Muscle layer of duodenum (tissue), 2 donors: ENCODE measurements at regions not wholly inside any gene's neighbourhood (a gene's known extent, or its start where the extent isn't known, plus 50 kb on each side); places are given as distances from the start of the nearest gene placed in this dataset.
"Not testable (repeated sequence)": the region's sequence is repeated elsewhere in the genome, so short reads cannot be mapped to it uniquely, and the experiment has no call there.

Source experiments
- H3K27ac ChIP-seq: one replicate; pipeline ENCODE4 v1.7.0; 2013; ENCODE audit warnings: mild to moderate bottlenecking, low read length
- H3K27me3 ChIP-seq: one replicate; pipeline ENCODE4 v1.7.0; 2013; ENCODE audit warnings: low read depth, mild to moderate bottlenecking, control low read depth, low read length
- H3K36me3 ChIP-seq, 2 donors: one replicate each; pipeline ENCODE4 v1.7.0; 2013; ENCODE audit warnings: low read length in 2 of 2, control low read depth in 1 of 2, mild to moderate bottlenecking in 1 of 2; ENCODE audit not compliant: insufficient read depth in 2 of 2, control insufficient read depth in 1 of 2
- H3K4me1 ChIP-seq, 2 donors: one replicate each; pipeline ENCODE4 v1.7.0; 2013; ENCODE audit warnings: low read length in 2 of 2, mild to moderate bottlenecking in 2 of 2, control low read depth in 1 of 2, moderate library complexity in 1 of 2; ENCODE audit not compliant: insufficient read depth in 2 of 2, control insufficient read depth in 1 of 2
- H3K4me3 ChIP-seq, 2 donors: one replicate each; pipeline ENCODE4 v1.7.0; 2013; ENCODE audit warnings: low read length in 2 of 2, low read depth in 1 of 2, mild to moderate bottlenecking in 1 of 2
- H3K9me3 ChIP-seq, 2 donors: one replicate each; pipeline ENCODE4 v1.7.0; 2013; ENCODE audit warnings: low read length in 2 of 2, control low read depth in 1 of 2, mild to moderate bottlenecking in 1 of 2; ENCODE audit not compliant: control insufficient read depth in 1 of 2
- donor health status: healthy.

GRCh38 chr10:9163699-9164098, 1109.2 kb downstream of the GATA3 start:
- Histone ChIP-seq H3K4me1 (no peaks in the 10 kb centered on the region), H3K27ac (no peak overlapping the region), H3K27me3 (no peaks in the 10 kb centered on the region), H3K4me3 (no peak overlapping the region), H3K9me3 (peaks cover 3 to 6% of the 10 kb centered on the region in 2 donors), H3K36me3 (no peaks in the 10 kb centered on the region)

- Histone ChIP-seq H3K9me3 (peaks cover 0 to 3% of the 10 kb centered on the region in 2 donors), H3K4me3 (no peak overlapping the region), H3K27ac (no peak overlapping the region), H3K4me1 (no peaks in the 10 kb centered on the region), H3K27me3 (no peaks in the 10 kb centered on the region), H3K36me3 (no peaks in the 10 kb centered on the region)
Observed at GRCh38 chr10:9166770-9167169, 1112.3 kb downstream of the GATA3 start.

DNA sequence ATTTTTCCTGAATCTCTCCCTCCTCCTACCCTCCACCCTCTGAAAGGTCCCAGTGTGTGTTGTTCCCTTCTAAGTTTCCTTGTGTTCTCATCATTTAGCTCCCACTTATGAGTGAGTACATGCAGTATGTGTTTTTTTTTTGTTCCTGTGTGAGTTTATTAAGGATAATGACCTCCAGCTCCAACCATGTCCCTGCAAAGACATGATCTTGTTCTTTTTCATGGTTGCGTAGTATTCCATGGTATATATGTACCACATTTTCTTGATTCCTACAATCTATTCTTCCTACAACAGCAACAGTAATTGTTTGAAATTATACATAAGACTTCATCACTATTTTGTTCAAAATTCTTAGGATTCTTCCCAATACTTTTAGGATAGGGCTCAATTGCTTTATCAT, 1117.8 kb downstream of the GATA3 start:
- Histone ChIP-seq H3K9me3 (no peaks in the 10 kb centered on the region), H3K4me3 (no peak overlapping the region), H3K36me3 (no peaks in the 10 kb centered on the region), H3K4me1 (no peaks in the 10 kb centered on the region), H3K27ac (no peak overlapping the region), H3K27me3 (no peaks in the 10 kb centered on the region)

GRCh38 chr10:9175200-9175599, 1120.7 kb downstream of the GATA3 start:
- Histone ChIP-seq H3K4me1 (no peaks in the 10 kb centered on the region), H3K27me3 (no peaks in the 10 kb centered on the region), H3K4me3 (no peak overlapping the region), H3K27ac (no peak overlapping the region), H3K36me3 (no peaks in the 10 kb centered on the region), H3K9me3 (no peaks in the 10 kb centered on the region)

GRCh38 chr10:9183197-9183880, 1128.9 kb downstream of the GATA3 start:
- not testable (repeated sequence) for H3K36me3 ChIP-seq, H3K27me3 ChIP-seq, H3K9me3 ChIP-seq, H3K4me3 ChIP-seq, H3K4me1 ChIP-seq, H3K27ac ChIP-seq

DNA sequence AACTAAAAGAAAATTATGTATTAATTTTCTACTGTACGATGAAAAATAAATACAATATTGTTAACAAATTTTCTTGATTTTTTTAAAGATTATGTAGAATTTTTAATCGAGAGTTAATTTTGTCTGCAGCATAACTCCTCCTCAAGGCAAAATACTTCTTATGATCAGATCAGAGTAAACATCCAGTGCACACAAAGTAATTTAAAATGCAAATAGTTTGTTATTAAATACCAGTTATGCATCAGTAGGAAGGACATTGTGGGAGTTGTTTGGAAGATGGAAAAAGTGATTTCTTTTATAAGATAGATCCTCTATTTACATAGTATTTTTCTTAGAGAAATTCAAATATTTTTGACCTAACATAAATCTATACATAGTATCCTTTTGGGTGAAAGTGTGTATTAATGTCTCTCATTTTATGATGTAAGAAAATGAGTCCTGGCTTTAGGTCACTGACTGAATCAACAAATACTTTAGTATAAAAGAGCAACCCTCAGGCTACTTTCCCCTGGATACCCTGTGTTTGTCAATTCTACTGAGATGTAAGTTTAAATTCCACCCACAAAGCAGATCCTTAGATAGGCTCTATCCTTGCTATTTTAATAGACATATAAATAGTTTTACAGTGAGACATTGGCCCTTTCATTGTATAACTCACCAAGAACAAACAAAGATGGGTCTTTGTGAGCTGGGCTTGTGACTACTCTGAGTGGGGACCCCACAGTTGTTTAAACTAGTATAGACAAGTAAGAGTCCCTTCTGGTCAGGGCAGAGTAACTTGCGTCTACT, 1133.7 kb downstream of the GATA3 start:
- Histone ChIP-seq H3K27ac (no peak overlapping the region), H3K36me3 (no peaks in the 10 kb centered on the region), H3K9me3 (no peaks in the 10 kb centered on the region), H3K27me3 (no peaks in the 10 kb centered on the region), H3K4me3 (no peak overlapping the region), H3K4me1 (no peaks in the 10 kb centered on the region)

GRCh38 chr10:9189448-9189847, 1135.0 kb downstream of the GATA3 start:
- no peaks in the 10 kb centered on the region for H3K36me3 ChIP-seq
- H3K4me3 ChIP-seq: no peak overlapping the region
- no peaks in the 10 kb centered on the region for H3K4me1 ChIP-seq
- H3K27me3 ChIP-seq: no peaks in the 10 kb centered on the region
- no peaks in the 10 kb centered on the region for H3K9me3 ChIP-seq
- H3K27ac ChIP-seq: no peak overlapping the region

- Histone ChIP-seq H3K27ac (no peak overlapping the region), H3K4me1 (no peaks in the 10 kb centered on the region), H3K9me3 (no peaks in the 10 kb centered on the region), H3K27me3 (no peaks in the 10 kb centered on the region), H3K4me3 (no peak overlapping the region), H3K36me3 (no peaks in the 10 kb centered on the region)
Observed at GRCh38 chr10:9193120-9193519, 1138.6 kb downstream of the GATA3 start.

GRCh38 chr10:9195385-9195784, 1140.9 kb downstream of the GATA3 start:
- Histone ChIP-seq H3K36me3 (no peaks in the 10 kb centered on the region), H3K4me1 (no peaks in the 10 kb centered on the region), H3K27me3 (no peaks in the 10 kb centered on the region), H3K9me3 (no peaks in the 10 kb centered on the region), H3K4me3 (no peak overlapping the region), H3K27ac (no peak overlapping the region)

GRCh38 chr10:9198611-9199010, 1144.1 kb downstream of the GATA3 start:
- no peak overlapping the region for H3K27ac ChIP-seq
- no peaks in the 10 kb centered on the region for H3K36me3 ChIP-seq
- H3K4me1 ChIP-seq: no peaks in the 10 kb centered on the region
- no peak overlapping the region for H3K4me3 ChIP-seq
- H3K9me3 ChIP-seq: no peaks in the 10 kb centered on the region
- H3K27me3 ChIP-seq: no peaks in the 10 kb centered on the region

GRCh38 chr10:9205558-9205957, 1151.1 kb downstream of the GATA3 start:
- H3K27ac ChIP-seq: no peak overlapping the region
- H3K27me3 ChIP-seq: no peaks in the 10 kb centered on the region
- no peaks in the 10 kb centered on the region for H3K36me3 ChIP-seq
- H3K4me3 ChIP-seq: no peak overlapping the region
- H3K4me1 ChIP-seq: no peaks in the 10 kb centered on the region
- no peaks in the 10 kb centered on the region for H3K9me3 ChIP-seq
